GM12892 (cell line): ENCODE measurements at regions not wholly inside any gene's neighbourhood (a gene's known extent, or its start where the extent isn't known, plus 50 kb on each side); places are given as distances from the start of the nearest gene placed in this dataset.

Experiments used
- POLR2A ChIP-seq: IDR thresholded peaks from 2 replicates; pipeline ENCODE4 v1.6.1; 2011; ENCODE audit warnings: low read depth, low read length, control low read depth
- POLR2AphosphoS5 ChIP-seq: IDR thresholded peaks from 2 replicates; pipeline ENCODE4 v1.6.1; 2011; ENCODE audit warnings: low read depth, low read length, control low read depth

GRCh38 chr10:112054516-112054915 is 129.0 kb downstream of the GPAM start:
- no peak for TF ChIP-seq POLR2A
- TF ChIP-seq POLR2AphosphoS5: no peak
